ENCODE measurements at regions not wholly inside any gene's neighbourhood (a gene's known extent, or its start where the extent isn't known, plus 50 kb on each side); places are given as distances from the start of the nearest gene placed in this dataset.

GRCh38 chr3:102194760-102195159, 240.1 kb upstream of the ZPLD1 start:
- TF ChIP-seq MAX (IDR thresholded peaks at IDR 0.05; ENCODE audit: insufficient read depth, insufficient read length) (no peak), CTCF (IDR thresholded peaks at IDR 0.05; ENCODE audit: extremely low read depth in 1 of 2, insufficient read depth in 1 of 2, low read depth in 1 of 2, low read length in 2 of 2) (no peak), POLR2A (IDR thresholded peaks at IDR 0.05; ENCODE audit: low read depth, low read length) (no peak), POLR2AphosphoS5 (IDR thresholded peaks at IDR 0.05; ENCODE audit: insufficient read depth, low read depth, low read length) (no peak)
